MM.1S (cell line): ENCODE measurements at regions not wholly inside any gene's neighbourhood (a gene's known extent, or its start where the extent isn't known, plus 50 kb on each side); places are given as distances from the start of the nearest gene placed in this dataset.

Experiments
- EZH2 ChIP-seq: fragments of 300-600 bp; sonication (generic); optimal IDR thresholded peaks from 2 replicates; pipeline ENCODE3; 2017; ENCODE audit warnings: low read depth, mild to moderate bottlenecking, antibody characterized with exemption, low read length, mixed read lengths
- TF ChIP-seq, protein P1 (sequence below): fragments of 300-600 bp; sonication (generic); IDR thresholded peaks from 2 replicates; pipeline ENCODE4 v1.5.1; 2016; ENCODE audit warnings: antibody characterized with exemption, low read length, mixed read lengths

DNA sequence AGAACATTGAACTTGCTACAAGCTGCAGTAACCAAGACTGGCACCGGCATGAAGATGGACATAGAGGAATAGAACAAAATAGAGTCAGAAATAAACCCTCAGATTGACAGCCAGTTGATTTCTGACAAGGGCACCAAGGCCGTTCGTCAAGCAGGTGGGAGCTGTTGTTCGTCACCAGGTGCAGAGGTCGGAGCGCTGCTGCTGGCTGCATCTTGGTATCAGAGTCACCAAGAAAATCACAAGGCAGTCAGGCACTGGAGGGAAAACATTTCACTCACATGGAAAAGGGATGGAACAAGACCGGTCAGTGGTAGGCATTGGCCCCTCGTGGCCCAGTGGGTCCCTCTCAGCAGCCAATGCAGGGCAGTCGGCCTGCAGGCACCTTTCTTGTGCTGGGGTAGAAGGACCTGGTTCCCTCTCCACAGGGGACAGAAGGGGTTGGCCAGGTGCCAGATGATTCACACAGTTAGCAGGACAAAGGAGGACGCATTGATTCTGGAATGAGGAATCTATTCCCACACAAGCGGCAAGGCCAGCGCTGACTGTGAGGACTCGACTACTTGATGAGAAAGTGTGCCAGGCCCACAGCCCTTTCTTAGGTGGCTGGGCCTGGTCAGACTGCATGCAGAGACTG lies 115.8 kb upstream of the FGF3 start:
- TF ChIP-seq, protein P1, sequence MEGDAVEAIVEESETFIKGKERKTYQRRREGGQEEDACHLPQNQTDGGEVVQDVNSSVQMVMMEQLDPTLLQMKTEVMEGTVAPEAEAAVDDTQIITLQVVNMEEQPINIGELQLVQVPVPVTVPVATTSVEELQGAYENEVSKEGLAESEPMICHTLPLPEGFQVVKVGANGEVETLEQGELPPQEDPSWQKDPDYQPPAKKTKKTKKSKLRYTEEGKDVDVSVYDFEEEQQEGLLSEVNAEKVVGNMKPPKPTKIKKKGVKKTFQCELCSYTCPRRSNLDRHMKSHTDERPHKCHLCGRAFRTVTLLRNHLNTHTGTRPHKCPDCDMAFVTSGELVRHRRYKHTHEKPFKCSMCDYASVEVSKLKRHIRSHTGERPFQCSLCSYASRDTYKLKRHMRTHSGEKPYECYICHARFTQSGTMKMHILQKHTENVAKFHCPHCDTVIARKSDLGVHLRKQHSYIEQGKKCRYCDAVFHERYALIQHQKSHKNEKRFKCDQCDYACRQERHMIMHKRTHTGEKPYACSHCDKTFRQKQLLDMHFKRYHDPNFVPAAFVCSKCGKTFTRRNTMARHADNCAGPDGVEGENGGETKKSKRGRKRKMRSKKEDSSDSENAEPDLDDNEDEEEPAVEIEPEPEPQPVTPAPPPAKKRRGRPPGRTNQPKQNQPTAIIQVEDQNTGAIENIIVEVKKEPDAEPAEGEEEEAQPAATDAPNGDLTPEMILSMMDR: no peak
- TF ChIP-seq EZH2: no peak
